A549 (cell line): ENCODE measurements at regions not wholly inside any gene's neighbourhood (a gene's known extent, or its start where the extent isn't known, plus 50 kb on each side); places are given as distances from the start of the nearest gene placed in this dataset.

Experiments
- CEBPB ChIP-seq, 2 experiments: fragments of >200 bp in 1 of 2; sonication (Bioruptor Twin) in 1 of 2; formaldehyde crosslinking in 1 of 2; IDR thresholded peaks; 2 replicates each; pipeline ENCODE4 v1.6.1; 2012 to 2016
- CTCF ChIP-seq: fragments of >200 bp; sonication (Bioruptor Twin); formaldehyde crosslinking; IDR thresholded peaks from 3 replicates; pipeline ENCODE4 v1.5.1; 2016
- HDAC2 ChIP-seq: fragments of 200-600 bp; sonication (generic); IDR thresholded peaks from 2 replicates; pipeline ENCODE4 v1.6.1; 2016
- MAX ChIP-seq: IDR thresholded peaks from 2 replicates; pipeline ENCODE4 v1.6.1; 2012
- NR3C1 ChIP-seq: fragments of >200 bp; sonication (Bioruptor Twin); formaldehyde crosslinking; IDR thresholded peaks from 3 replicates; pipeline ENCODE4 v1.6.1; 2017
- TP53 ChIP-seq: fragments of 250-450 bp; sonication (Bioruptor Pico); IDR thresholded peaks from 2 replicates; pipeline ENCODE4 v1.5.0; 2021; ENCODE audit warnings: mild to moderate bottlenecking, moderate library complexity

GRCh38 chr2:236862526-236862925, 223.2 kb upstream of the COPS8 start:
- TF ChIP-seq CTCF = no peak
- no peak for TF ChIP-seq HDAC2
- TF ChIP-seq MAX = no peak
- TF ChIP-seq CEBPB (IDR thresholded peaks at IDR 0.05) = no peak
- no peak for TF ChIP-seq NR3C1
- TF ChIP-seq TP53 (CRISPR knock-in tag) = no peak
